ENCODE measurements at regions not wholly inside any gene's neighbourhood (a gene's known extent, or its start where the extent isn't known, plus 50 kb on each side); places are given as distances from the start of the nearest gene placed in this dataset.
"Not testable (repeated sequence)": the region's sequence is repeated elsewhere in the genome, so short reads cannot be mapped to it uniquely, and the experiment has no call there.

- not testable (repeated sequence) for H3K27me3 ChIP-seq (ENCODE audit: control insufficient read depth, insufficient read depth, low read length)
Observed at GRCh38 chr20:26057135-26057752, 360.6 kb upstream of the ZNF337 start.

GRCh38 chr20:26025792-26026191, 329.1 kb upstream of the ZNF337 start:
- not testable (repeated sequence) for H3K27me3 ChIP-seq (ENCODE audit: control insufficient read depth, insufficient read depth, low read length); H3K4me1 ChIP-seq (ENCODE audit: control insufficient read depth, insufficient read depth, low read length); H3K9ac ChIP-seq (ENCODE audit: low read length); H3K27ac ChIP-seq (ENCODE audit: low read depth, low read length); H3K4me3 ChIP-seq (ENCODE audit: low read length); H3K36me3 ChIP-seq (ENCODE audit: control insufficient read depth, insufficient read depth, low read length)

More at GRCh38 chr20:26057135-26057752, 360.6 kb upstream of the ZNF337 start:
- not testable (repeated sequence) for H3K36me3 ChIP-seq (ENCODE audit: control insufficient read depth, insufficient read depth, low read length); H3K4me1 ChIP-seq (ENCODE audit: control insufficient read depth, insufficient read depth, low read length); H3K27ac ChIP-seq (ENCODE audit: low read depth, low read length); H3K9ac ChIP-seq (ENCODE audit: low read length); H3K4me3 ChIP-seq (ENCODE audit: low read length)

- H3K36me3 ChIP-seq (ENCODE audit: control insufficient read depth, insufficient read depth, low read length); H3K27me3 ChIP-seq (ENCODE audit: control insufficient read depth, insufficient read depth, low read length); H3K4me3 ChIP-seq (ENCODE audit: low read length); H3K4me1 ChIP-seq (ENCODE audit: control insufficient read depth, insufficient read depth, low read length); H3K9ac ChIP-seq (ENCODE audit: low read length); H3K27ac ChIP-seq (ENCODE audit: low read depth, low read length): not testable (repeated sequence)
Observed at GRCh38 chr20:26010942-26011276, 314.3 kb upstream of the ZNF337 start.

GRCh38 chr20:26010224-26010941, 313.7 kb upstream of the ZNF337 start:
- Histone ChIP-seq H3K27ac (ENCODE audit: low read depth, low read length) (peak overlapping the region; percentile 66), H3K9ac (ENCODE audit: low read length) (peak overlapping the region; percentile 49), H3K4me3 (ENCODE audit: low read length) (peak overlapping the region; percentile 84)
- not testable (repeated sequence) for H3K27me3 ChIP-seq (ENCODE audit: control insufficient read depth, insufficient read depth, low read length); H3K4me1 ChIP-seq (ENCODE audit: control insufficient read depth, insufficient read depth, low read length); H3K36me3 ChIP-seq (ENCODE audit: control insufficient read depth, insufficient read depth, low read length)

- peak overlapping the region; percentile 66 for H3K27ac ChIP-seq (ENCODE audit: low read depth, low read length)
- H3K36me3 ChIP-seq (ENCODE audit: control insufficient read depth, insufficient read depth, low read length); H3K4me1 ChIP-seq (ENCODE audit: control insufficient read depth, insufficient read depth, low read length); H3K27me3 ChIP-seq (ENCODE audit: control insufficient read depth, insufficient read depth, low read length): not testable (repeated sequence)
- peak overlapping the region; percentile 49 for H3K9ac ChIP-seq (ENCODE audit: low read length)
- peak overlapping the region; percentile 84 for H3K4me3 ChIP-seq (ENCODE audit: low read length)
Observed at GRCh38 chr20:26009402-26010223, 313.0 kb upstream of the ZNF337 start.

- H3K9ac ChIP-seq (ENCODE audit: low read length); H3K27me3 ChIP-seq (ENCODE audit: control insufficient read depth, insufficient read depth, low read length); H3K4me1 ChIP-seq (ENCODE audit: control insufficient read depth, insufficient read depth, low read length); H3K4me3 ChIP-seq (ENCODE audit: low read length); H3K36me3 ChIP-seq (ENCODE audit: control insufficient read depth, insufficient read depth, low read length); H3K27ac ChIP-seq (ENCODE audit: low read depth, low read length): not testable (repeated sequence)
Observed at GRCh38 chr20:26008026-26008425, 311.4 kb upstream of the ZNF337 start.

- H3K27ac ChIP-seq (ENCODE audit: low read depth, low read length); H3K4me3 ChIP-seq (ENCODE audit: low read length); H3K36me3 ChIP-seq (ENCODE audit: control insufficient read depth, insufficient read depth, low read length); H3K27me3 ChIP-seq (ENCODE audit: control insufficient read depth, insufficient read depth, low read length); H3K9ac ChIP-seq (ENCODE audit: low read length); H3K4me1 ChIP-seq (ENCODE audit: control insufficient read depth, insufficient read depth, low read length): not testable (repeated sequence)
Observed at GRCh38 chr20:26006164-26006563, 309.5 kb upstream of the ZNF337 start.

- not testable (repeated sequence) for H3K9ac ChIP-seq (ENCODE audit: low read length); H3K27me3 ChIP-seq (ENCODE audit: control insufficient read depth, insufficient read depth, low read length); H3K4me1 ChIP-seq (ENCODE audit: control insufficient read depth, insufficient read depth, low read length); H3K4me3 ChIP-seq (ENCODE audit: low read length); H3K27ac ChIP-seq (ENCODE audit: low read depth, low read length); H3K36me3 ChIP-seq (ENCODE audit: control insufficient read depth, insufficient read depth, low read length)
Observed at GRCh38 chr20:26003959-26004358, 307.3 kb upstream of the ZNF337 start.

- not testable (repeated sequence) for H3K36me3 ChIP-seq (ENCODE audit: control insufficient read depth, insufficient read depth, low read length); H3K9ac ChIP-seq (ENCODE audit: low read length); H3K4me3 ChIP-seq (ENCODE audit: low read length); H3K27me3 ChIP-seq (ENCODE audit: control insufficient read depth, insufficient read depth, low read length); H3K4me1 ChIP-seq (ENCODE audit: control insufficient read depth, insufficient read depth, low read length); H3K27ac ChIP-seq (ENCODE audit: low read depth, low read length)
Observed at GRCh38 chr20:25997367-25998038, 300.9 kb upstream of the ZNF337 start.

GRCh38 chr20:25992146-25992545, 295.5 kb upstream of the ZNF337 start:
- no peaks in the 10 kb centered on the region for H3K36me3 ChIP-seq (ENCODE audit: control insufficient read depth, insufficient read depth, low read length)
- no peak overlapping the region for H3K27ac ChIP-seq (ENCODE audit: low read depth, low read length)
- no peaks in the 10 kb centered on the region for H3K27me3 ChIP-seq (ENCODE audit: control insufficient read depth, insufficient read depth, low read length)
- H3K9ac ChIP-seq (ENCODE audit: low read length), result no peak overlapping the region
- no peak overlapping the region for H3K4me3 ChIP-seq (ENCODE audit: low read length)
- no peaks in the 10 kb centered on the region for H3K4me1 ChIP-seq (ENCODE audit: control insufficient read depth, insufficient read depth, low read length)

GRCh38 chr20:25991756-25992130, 295.1 kb upstream of the ZNF337 start:
- Histone ChIP-seq H3K4me3 (ENCODE audit: low read length) (no peak overlapping the region), H3K27ac (ENCODE audit: low read depth, low read length) (no peak overlapping the region), H3K27me3 (ENCODE audit: control insufficient read depth, insufficient read depth, low read length) (no peaks in the 10 kb centered on the region), H3K9ac (ENCODE audit: low read length) (no peak overlapping the region), H3K36me3 (ENCODE audit: control insufficient read depth, insufficient read depth, low read length) (no peaks in the 10 kb centered on the region), H3K4me1 (ENCODE audit: control insufficient read depth, insufficient read depth, low read length) (no peaks in the 10 kb centered on the region)

- no peaks in the 10 kb centered on the region for H3K4me1 ChIP-seq (ENCODE audit: control insufficient read depth, insufficient read depth, low read length)
- no peak overlapping the region for H3K27ac ChIP-seq (ENCODE audit: low read depth, low read length)
- no peak overlapping the region for H3K9ac ChIP-seq (ENCODE audit: low read length)
Observed at GRCh38 chr20:25991051-25991755, 294.6 kb upstream of the ZNF337 start.

More at GRCh38 chr20:25991051-25991755, 294.6 kb upstream of the ZNF337 start:
- no peak overlapping the region for H3K4me3 ChIP-seq (ENCODE audit: low read length)
- no peaks in the 10 kb centered on the region for H3K36me3 ChIP-seq (ENCODE audit: control insufficient read depth, insufficient read depth, low read length)
- no peaks in the 10 kb centered on the region for H3K27me3 ChIP-seq (ENCODE audit: control insufficient read depth, insufficient read depth, low read length)
